Ecto neural progenitor cell (in vitro differentiated cells): ENCODE measurements at regions not wholly inside any gene's neighbourhood (a gene's known extent, or its start where the extent isn't known, plus 50 kb on each side); places are given as distances from the start of the nearest gene placed in this dataset.
"Not testable (repeated sequence)": the region's sequence is repeated elsewhere in the genome, so short reads cannot be mapped to it uniquely, and the experiment has no call there.

Source experiments
- DNase-seq: peaks from one replicate; pipeline ENCODE4 v3.0.0-alpha.2; 2018; ENCODE audit warnings: low spot score

DNA sequence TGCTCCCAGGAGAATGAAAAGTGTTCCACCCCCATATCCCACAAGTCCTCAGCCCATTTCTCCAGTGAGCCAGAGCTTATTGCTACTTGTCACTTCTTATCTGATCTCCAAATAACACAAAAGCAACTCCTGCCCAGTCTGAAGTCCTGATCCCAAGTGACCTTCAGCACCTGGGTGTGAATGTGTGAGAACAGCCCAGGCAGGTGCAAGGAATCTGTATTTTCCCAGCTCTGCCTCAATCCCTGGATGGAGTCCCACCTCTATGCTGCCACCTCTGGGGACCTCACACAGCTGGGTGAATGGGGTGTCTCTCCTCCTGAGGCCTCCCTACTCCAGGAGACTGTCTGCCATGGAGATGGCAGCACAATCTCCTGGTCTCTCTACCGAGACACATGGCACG is 402.4 kb upstream of the PROX1 start:
- no peak for DNase-seq

DNA sequence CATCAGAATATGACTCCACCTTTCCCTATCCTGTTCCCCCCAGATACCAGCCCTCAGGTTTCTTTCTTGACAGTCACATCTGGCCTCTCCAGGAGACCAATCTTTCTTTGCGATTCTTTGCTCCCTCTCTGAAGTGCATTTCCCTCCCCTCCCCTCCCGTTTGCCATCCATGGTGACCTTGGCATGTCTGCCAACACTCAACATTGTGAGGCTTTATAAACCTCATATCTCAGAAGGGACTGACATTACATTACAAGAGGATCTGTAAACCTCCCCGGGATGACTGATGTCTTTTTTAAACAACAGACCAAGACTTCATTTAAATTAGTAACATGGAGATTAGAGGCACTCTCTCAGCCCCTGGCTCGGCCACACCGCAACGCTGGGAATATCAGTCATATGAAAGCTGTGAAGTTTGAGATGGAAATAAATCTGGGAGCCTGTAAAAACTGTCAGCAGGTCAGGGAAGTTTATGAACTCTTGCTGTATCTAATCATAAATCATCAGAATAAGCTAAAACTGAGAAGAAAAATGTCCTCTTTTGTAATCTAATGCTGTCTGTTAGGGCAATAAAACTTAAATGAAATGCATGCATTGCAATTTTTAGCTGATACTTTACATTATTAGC is 401.7 kb upstream of the PROX1 start:
- DNase-seq: no peak

DNA sequence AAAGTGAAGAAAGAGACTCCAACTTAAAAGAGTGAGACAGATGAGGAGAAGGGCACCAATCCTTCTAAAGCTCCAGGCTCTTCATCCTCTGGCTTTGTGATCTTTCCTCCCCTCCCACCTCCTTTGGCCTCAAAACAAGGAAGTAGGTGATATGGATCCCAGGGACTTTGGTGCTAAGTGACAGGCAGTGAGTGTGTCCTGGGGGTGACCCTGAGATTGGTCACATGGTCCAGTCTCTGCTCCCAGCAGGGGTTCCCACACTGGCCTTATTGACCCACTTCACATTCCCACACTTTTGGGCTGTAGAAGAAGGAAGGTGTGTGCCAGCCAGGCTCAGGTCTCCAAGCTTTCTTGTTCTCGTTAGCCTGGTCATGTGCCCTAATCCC is 401.2 kb upstream of the PROX1 start:
- DNase-seq: no peak

DNA sequence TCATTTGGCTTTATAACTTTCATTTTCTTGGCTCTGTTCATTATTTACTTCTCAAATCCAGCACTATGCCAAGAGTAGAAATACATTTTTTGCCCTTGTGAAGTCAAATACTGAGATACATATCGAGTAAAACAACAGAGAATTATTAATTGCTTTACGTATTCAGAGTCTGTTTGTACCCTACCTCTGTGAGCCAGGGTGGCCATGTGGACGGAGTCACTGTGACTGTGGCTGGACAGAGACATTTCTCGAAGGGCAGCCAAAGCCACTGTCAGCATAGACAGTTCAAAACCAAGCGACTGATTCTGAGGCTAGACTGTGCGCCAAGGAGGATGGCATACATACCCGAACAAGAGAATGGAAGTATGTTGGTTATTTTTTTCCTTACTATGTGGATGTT is 391.0 kb upstream of the PROX1 start:
- DNase-seq: no peak

DNA sequence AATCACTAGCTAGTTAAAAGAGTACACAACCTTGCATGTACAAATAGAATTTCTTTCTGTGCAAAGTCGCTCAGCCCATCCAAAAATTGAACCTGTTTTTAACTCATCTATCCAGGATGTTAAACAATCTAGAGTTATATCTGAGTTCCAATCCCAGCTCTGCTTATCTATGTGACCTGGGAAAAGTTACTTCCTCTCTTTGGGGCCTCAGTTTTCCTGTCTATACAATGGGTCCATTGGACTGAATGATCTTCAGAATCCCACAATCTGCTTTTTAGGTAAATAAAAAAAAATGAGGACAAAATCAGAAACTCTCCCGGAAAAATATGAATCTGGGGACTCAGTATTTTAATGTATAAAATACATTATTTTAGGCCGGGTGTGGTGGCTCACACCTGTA is 389.5 kb upstream of the PROX1 start:
- no peak for DNase-seq

DNA sequence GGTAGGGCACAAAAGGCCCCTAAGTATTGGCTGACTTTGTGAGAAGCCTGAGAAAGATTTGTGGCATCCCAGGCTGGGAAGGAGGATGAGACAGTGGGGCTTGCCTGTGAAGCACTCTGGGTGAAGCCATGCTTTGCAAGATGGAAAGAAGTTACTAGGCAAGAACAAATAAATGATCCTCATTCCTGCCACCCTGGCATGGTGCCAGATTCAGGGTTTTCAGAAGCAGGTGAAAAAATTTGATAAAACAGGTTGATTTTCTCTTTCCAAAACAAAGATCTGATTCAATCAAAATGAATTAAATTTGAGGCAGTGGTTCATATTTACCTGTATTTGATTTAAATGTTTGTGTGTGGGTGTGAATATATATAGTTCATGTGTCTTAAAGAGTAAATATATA is 386.9 kb upstream of the PROX1 start:
- no peak for DNase-seq

DNA sequence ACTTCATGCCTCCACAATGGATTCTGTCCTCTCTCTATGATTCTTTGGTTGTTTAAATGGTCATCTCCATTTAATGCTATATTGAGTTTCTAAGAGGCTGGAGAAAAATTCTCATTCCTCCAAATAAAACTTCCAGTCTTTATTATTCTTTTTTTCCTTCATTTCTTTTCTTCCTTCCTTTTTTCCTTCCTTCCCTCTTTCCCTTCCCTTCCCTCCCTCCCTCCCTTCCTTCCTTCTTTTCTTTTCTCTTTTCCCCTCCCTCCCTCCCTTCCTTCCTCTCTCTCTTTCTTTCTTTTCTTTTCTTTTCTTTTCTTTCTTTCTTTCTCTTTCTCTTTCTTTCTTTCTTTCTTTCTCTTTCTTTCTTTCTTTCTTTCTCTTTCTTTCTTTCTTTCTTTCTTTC is 386.1 kb upstream of the PROX1 start:
- not testable (repeated sequence) for DNase-seq

DNA sequence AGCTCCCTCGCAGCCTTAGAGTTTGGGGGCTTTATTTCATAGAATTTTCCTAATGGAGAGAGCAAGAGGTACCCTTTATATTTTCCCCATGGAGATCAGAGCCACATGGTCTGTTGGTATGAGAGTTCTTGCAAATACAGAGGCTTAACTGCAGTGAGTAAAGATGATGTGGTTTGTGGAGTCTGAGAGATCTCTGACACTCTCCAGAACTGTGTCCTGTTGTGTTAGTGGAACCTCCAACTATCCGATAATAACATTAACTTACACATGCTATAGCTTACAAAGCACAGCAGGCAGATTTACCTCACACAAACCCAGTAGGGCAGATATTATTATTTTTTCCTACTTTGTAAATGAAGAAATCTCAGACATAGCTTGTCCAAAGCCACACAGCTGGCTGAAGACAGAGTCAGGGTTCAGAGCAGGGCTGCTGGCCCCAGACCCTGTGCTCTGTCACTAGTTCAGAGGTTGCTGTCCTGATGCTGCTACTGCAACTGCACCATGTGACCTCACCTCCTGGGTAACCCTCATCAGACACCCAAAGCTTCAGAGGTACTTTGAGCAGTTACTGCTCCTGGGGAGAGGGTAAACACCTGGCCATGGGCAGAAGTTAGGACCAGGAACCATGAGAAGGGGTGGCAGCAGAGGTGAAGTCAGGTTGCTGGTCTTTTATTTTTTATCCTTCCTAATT is 384.8 kb upstream of the PROX1 start:
- DNase-seq: no peak

DNA sequence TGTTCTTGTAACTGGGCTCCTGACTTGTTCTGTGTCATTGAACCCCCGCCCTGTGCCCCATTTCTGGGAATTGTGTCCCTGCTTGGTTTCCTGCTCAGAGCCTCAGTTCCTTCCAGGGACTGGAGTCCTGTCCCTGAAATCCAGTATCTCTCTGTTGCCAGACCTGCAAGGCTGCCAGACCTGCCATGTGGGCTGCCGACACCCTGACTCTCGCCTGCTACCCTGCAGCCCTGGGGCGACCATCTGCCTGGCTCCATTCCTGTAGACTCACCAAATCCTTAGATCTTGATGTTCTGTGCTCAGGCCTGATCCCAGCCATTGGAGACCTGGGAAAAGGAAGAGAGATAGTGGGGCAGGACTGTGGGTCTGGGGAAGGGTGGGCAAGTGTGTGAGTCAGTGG is 383.3 kb upstream of the PROX1 start:
- no peak for DNase-seq

DNA sequence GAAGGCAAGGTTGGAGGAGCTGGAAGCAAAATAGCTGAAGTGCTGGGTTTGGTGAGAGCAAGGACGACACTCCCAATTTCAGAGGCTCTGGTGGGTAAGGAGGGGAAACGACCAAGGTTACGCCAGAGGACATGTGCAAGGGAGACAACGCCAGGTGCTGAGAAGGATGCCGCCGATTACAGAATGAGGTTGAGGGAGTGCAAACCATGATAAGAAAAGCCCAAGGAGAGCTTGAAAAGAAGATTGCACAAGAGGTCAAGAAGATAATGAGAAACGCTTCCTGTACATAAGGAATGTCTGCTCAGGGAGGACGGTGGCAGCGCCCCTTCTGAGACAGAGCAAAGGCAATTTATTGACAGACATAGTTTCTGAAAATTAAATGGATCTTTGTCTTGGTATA is 382.0 kb upstream of the PROX1 start:
- no peak for DNase-seq

DNA sequence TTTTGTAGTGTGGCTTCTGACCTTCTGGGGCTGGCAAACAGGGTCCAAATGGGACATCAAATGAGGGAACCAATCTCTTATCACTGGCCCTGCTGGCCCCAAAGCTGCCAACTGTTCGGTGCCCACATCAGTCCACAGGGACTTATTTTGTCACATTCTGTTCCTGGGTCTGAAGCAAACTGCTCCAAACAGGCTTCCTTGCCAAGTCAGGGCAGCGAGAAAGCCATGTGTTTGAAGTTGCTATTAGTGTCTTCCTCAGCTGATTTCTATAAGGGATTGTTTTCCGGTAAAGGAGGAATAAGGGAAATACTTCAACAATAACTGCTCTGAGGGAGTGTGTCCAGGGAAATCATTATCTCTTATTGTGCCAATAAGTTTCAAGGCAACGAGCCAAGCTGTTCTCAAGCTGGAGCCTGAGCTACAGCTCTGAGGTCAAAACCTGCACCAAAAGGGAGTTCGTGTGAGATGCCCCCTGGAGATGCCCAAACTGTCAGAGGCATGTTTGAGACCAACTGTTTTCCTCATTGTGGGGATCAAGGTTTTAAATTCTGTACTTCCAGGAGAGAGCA is 381.4 kb upstream of the PROX1 start:
- DNase-seq: no peak

DNA sequence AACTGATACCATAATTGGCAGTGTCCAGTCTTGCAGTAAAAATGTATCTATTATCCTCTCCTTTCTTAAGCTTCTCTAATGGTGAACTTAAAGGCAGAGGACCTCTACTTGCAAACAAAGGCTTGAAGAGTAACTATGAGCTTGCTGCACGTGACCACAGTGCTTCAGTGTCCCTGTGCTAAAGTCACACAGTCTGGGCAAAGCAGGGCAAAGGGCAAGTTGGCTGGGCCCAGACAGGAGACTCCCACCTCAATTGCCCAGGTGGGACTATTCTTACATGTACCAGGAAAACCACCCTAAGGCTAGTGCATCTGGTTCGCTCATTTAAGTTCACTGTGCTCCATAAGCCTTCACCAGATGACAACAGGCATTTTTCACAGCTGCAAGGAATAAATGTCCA is 374.2 kb upstream of the PROX1 start:
- DNase-seq: no peak

DNA sequence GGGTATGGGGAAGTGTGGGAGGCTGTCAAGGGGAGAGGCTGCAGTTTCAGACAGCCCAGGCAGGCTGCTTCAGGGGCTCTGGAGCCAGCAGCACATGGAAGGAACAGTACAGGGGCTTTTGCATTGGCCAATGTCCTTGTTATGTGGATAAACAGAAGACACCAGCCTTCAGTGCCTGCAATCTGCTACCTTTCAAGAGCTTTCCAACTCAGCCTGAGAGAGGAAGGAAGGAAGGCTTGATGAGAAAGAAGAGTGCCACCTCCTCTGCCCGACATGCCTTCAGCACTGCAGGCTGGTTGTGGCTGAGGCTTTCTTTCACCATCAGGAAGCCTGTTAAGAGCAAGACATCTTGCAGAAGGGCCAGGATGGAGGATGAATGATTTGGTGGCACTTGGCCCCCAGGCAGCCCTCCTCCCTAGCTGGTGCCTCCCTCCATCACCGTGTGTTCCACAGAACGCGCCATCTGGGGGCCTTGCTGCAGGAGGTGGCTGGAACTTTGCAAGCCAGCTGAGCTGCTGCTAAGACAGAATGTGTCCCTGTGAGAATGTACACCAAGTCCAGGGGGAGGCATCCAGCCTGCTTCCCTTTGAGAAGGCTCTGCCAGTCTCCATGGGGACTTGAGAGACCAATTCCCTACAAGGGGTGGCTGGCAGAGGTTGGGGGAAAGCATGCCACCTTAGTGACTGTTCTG is 372.4 kb upstream of the PROX1 start:
- no peak for DNase-seq

DNA sequence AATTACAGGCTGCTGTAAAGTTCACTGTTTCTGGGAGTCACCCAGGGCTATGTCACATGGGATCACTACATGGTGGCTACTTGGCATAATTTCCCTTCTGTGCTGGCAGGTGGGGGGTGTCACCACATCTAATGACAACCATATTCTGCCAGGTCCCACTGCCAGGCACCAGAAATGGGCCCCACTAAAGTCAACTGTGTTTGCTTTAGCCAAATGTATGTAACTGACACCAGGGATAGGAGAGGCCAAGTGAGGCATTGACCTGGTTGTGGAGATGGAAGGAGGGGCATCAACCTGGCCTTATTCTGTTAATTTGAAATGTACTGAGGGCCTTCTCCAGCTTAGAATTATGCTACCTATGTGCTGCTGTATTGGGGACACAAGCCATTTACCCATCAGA is 370.6 kb upstream of the PROX1 start:
- no peak for DNase-seq

DNA sequence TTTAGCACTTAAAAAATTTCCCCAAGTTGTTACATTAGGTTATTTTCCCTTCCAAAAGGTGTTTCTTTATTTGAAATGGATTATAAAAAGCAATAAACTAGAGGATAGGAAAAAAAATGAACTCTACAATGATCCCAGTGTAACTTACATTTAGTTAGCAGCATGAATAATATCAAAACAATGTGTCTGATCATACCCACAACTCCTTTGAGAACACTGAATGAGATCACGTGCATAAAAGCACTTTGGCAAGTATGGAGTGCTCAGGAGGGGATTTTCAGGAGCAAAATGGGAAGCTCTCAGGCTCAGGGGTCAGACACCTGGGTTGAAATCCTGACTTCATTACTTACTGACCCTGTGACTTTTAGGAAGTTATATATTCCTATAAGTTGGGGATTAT is 369.7 kb upstream of the PROX1 start:
- no peak for DNase-seq

DNA sequence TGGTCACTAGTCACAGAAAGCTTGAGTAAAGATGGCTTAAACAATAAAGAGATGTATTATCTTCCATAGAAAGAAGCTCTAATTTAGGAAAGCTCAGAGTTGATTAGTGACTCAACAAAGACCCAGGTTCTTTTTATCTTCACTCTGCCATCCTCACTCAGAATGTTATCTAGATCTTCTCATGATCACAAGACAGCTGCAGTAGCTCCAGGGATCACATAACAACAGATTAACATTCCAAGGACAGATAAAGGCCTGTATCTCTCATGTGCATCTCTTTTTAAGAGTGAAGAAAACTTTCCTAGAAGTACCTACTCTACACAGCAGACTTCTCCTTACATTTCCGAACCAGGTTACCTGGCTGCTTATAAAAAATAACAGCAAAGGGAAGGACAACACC is 368.7 kb upstream of the PROX1 start:
- no peak for DNase-seq

DNA sequence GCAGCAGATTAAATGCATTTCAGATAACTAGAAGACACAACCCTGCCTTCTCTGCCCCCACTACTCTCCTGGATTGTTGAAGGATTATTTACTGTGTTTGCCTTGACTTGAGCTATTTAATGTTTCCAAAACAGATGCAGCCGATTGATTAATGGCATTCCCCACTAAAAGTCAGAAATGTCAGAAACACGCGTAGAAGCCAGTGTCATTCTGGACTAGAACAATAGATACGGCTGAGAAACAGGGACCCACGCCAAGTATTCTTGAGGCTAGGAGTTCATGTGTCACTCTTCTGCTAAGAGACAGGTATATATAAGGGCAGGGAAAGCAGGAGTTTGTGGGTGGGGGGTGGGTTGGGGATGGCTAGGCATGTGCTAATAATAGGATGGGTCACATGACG is 366.7 kb upstream of the PROX1 start:
- no peak for DNase-seq

DNA sequence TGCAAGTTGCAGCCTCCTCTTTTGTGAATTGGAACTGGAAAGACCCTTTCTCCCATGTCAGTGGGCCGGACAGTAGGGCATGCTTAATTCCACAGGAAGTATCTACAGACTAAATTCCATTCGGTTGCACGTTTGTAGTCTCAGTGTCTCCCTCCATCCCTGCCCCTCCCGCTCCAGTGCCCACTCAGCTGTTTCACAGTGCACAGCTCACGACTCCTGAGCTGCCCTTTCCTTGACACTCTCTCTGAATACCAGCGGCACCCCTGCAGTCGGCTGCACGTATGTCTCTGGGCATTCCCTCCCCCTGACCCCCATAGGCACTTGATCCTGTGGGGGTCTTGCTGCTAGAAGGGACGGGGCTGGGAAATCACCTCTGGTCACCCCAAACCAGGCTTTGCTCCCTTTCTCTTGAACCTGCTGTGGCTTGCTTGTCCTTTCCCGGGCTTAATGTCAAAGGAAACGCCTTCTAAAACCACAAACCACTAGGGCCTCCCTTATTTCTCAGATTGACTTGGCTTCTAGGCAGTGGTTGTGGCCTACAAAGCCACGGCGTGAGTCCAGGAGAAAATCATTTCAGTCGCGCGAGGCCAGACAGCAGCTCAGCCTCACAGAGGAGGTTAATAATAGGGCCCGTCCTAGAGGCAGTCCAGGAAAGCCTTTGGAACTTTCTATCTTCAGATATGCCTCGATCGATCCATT is 365.3 kb upstream of the PROX1 start:
- DNase-seq: no peak

DNA sequence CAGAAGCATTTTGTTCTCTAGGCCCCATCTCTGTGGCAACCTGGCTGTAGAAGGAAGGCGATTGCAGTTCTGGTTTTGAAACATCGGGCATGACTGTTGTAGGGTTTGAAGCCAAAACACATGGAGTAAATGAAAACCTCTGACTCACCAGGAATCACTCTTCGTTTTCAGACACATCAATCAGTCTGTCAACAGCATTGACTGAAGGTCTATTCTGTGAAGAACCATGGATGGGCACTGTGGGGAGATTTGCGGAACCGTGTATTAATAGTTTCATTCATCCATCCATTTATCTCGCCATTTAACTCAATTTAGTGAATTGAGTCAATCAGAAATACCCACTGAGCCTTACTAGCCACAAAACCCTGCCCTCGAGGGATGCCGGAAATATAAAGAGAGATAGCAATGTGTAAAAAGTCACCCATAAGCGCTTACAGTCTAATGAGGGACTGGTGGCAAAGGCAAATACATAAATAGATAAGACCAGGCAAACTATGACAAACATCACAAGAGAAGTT is 364.6 kb upstream of the PROX1 start:
- no peak for DNase-seq

DNA sequence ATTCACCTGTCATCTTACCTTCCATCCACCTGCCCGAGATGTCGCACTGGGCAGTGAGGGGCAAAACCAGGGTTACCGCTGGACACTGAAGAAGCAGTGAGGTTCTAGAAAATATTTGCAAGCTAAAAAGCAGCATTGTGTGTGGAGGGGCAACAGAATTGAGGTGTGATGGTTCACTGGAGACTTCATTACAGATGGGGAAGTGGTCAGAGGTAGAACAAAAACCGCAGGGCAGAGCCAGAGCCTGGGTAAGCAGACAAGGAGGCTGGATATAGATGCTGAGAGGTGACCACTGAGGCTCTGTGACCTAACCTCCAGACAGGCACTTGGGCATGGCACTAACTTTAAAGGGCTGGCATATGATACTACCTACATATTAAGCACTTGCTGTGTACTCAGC is 363.9 kb upstream of the PROX1 start:
- DNase-seq: no peak

DNA sequence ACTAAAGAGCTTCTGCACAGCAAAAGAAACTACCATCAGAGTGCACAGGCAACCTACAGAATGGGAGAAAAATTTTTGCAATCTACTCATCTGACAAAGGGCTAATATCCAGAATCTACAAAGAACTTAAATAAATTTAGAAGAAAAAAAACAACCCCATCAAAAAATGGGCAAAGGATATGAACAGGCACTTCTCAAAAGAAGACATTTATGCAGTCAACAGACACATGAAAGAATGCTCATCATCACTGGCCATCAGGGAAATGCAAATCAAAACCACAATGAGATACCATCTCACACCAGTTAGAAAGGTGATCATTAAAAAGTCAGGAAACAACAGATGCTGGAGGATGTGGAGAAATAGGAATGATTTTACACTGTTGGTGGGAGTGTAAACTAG is 351.0 kb upstream of the PROX1 start:
- DNase-seq: not testable (repeated sequence)

DNA sequence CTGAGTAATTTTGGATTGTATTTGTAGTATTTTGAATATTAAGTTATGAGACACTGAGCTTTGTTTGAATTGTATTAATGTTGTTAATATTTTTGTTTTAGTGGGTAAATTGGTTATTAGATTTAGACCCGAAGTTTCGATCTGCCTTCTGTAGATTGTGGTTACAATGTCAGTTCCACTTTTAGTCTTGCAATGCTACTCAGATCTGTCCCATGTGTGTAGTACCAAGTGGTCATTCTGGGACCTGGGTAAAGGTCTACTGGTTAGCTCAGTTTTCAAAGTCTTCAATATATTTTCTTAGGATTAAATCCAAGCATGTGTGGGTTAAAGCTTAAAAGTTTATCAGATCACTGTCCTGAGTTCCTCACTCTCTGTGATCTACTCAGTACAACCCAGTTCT is 346.5 kb upstream of the PROX1 start:
- DNase-seq: no peak

DNA sequence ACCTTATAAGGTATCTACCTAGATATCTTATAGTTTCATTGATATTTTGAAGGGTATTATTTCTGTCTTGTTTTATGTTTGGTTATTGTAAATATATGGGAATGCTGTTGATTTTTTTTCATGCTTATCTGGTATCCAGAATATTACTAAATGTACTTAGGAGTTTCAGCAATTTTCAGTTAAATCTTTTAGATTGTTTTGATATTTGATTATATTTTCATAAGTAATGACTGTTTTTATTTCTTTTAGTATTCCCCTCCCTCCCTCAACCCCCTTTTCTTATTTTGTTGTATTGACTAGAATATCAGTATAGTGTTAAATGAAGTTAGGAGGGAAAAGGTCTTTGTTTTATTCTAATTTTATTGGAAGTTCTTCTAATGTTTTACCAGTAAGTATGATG is 344.4 kb upstream of the PROX1 start:
- DNase-seq: no peak
